ENCODE measurements at regions not wholly inside any gene's neighbourhood (a gene's known extent, or its start where the extent isn't known, plus 50 kb on each side); places are given as distances from the start of the nearest gene placed in this dataset.
"Not testable (repeated sequence)": the region's sequence is repeated elsewhere in the genome, so short reads cannot be mapped to it uniquely, and the experiment has no call there.

- DNase-seq (ENCODE audit: low read depth): no peak
Measured at GRCh38 chrX:1103360-1103759, 109.1 kb downstream of the CRLF2 start.

- no peak for DNase-seq (ENCODE audit: low read depth)
Measured at GRCh38 chrX:1102786-1103185, 109.7 kb downstream of the CRLF2 start.

- not testable (repeated sequence) for DNase-seq (ENCODE audit: low read depth)
Measured at GRCh38 chrX:1102221-1102620, 110.2 kb downstream of the CRLF2 start.

- no peak for DNase-seq (ENCODE audit: low read depth)
Measured at GRCh38 chrX:1099146-1099770, 113.2 kb downstream of the CRLF2 start.

GRCh38 chrX:1097328-1097727, 115.1 kb downstream of the CRLF2 start:
- no peak for DNase-seq (ENCODE audit: low read depth)

- no peak for DNase-seq (ENCODE audit: low read depth)
Measured at GRCh38 chrX:1094566-1095333, 117.7 kb downstream of the CRLF2 start.

- no peak for DNase-seq (ENCODE audit: low read depth)
Measured at GRCh38 chrX:1093586-1094421, 118.6 kb downstream of the CRLF2 start.

- no peak for DNase-seq (ENCODE audit: low read depth)
Measured at GRCh38 chrX:1093121-1093520, 119.3 kb downstream of the CRLF2 start.

GRCh38 chrX:1086444-1087409, 125.7 kb downstream of the CRLF2 start:
- DNase-seq (ENCODE audit: low read depth): peak; percentile 74

- not testable (repeated sequence) for DNase-seq (ENCODE audit: low read depth)
Measured at GRCh38 chrX:1085871-1086270, 126.6 kb downstream of the CRLF2 start.

GRCh38 chrX:1084689-1085088, 127.8 kb downstream of the CRLF2 start:
- no peak for DNase-seq (ENCODE audit: low read depth)

- no peak for DNase-seq (ENCODE audit: low read depth)
Measured at GRCh38 chrX:1076871-1077651, 135.4 kb downstream of the CRLF2 start.

- no peak for DNase-seq (ENCODE audit: low read depth)
Measured at GRCh38 chrX:1075741-1076140, 136.7 kb downstream of the CRLF2 start.

- no peak for DNase-seq (ENCODE audit: low read depth)
Measured at GRCh38 chrX:1075156-1075555, 137.3 kb downstream of the CRLF2 start.

- no peak for DNase-seq (ENCODE audit: low read depth)
Measured at GRCh38 chrX:1074755-1075154, 137.7 kb downstream of the CRLF2 start.

GRCh38 chrX:1074172-1074571, 138.3 kb downstream of the CRLF2 start:
- no peak for DNase-seq (ENCODE audit: low read depth)

- DNase-seq (ENCODE audit: low read depth): no peak
Measured at GRCh38 chrX:1072637-1073377, 139.6 kb downstream of the CRLF2 start.

GRCh38 chrX:1071351-1071750, 141.1 kb downstream of the CRLF2 start:
- no peak for DNase-seq (ENCODE audit: low read depth)

GRCh38 chrX:1062351-1062750, 150.1 kb downstream of the CRLF2 start:
- no peak for DNase-seq (ENCODE audit: low read depth)

- DNase-seq (ENCODE audit: low read depth): no peak
Measured at GRCh38 chrX:1060562-1060960, 151.9 kb downstream of the CRLF2 start.

Measured in RPMI7951 (cell line).